ENCODE measurements at regions not wholly inside any gene's neighbourhood (a gene's known extent, or its start where the extent isn't known, plus 50 kb on each side); places are given as distances from the start of the nearest gene placed in this dataset.

DNA sequence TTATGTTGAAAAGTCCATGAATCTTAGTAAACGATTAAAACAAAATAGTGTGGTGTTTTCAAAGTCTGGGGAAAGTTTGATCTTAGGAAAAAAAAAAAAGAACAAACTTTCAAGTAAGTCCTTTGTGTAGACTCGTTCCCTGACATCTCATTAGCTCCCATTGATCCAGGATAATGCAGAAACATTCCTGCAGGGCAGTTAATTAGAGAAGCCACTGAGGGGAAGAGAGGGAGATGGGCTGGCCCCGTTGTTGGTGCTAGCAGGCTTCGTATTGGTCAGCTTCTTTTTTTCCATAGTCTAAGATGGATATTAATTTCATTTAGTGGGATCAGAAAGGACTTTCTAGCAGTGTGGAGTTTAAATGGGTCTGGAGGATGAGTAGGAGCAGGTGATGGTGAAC lies 340.2 kb downstream of the DRD1 start:
- no peaks in the 10 kb centered on the region for H4K20me1 ChIP-seq (ENCODE audit: insufficient read depth, low read length, poor library complexity, severe bottlenecking)
- no peak for TF ChIP-seq CTCF (conservative IDR thresholded peaks at IDR 0.05; ENCODE audit: low read length)
- TF ChIP-seq EZH2phosphoT487 (IDR thresholded peaks at IDR 0.05; ENCODE audit: borderline replicate concordance): no peak
- no peaks in the 10 kb centered on the region for H3K27me3 ChIP-seq (ENCODE audit: insufficient read depth, low read length, poor library complexity, severe bottlenecking)
- H2AFZ ChIP-seq (ENCODE audit: low read length): no peak overlapping the region
- no peak overlapping the region for H3K9ac ChIP-seq (ENCODE audit: low read depth, low read length, poor library complexity, severe bottlenecking)
- no peaks in the 10 kb centered on the region for H3K9me3 ChIP-seq (ENCODE audit: insufficient read depth, low read depth, low read length)
- H3K36me3 ChIP-seq (ENCODE audit: insufficient read depth, low read length): no peaks in the 10 kb centered on the region
- H3K9me2 ChIP-seq (replicated peaks; ENCODE audit: low read depth, low read length): no peaks in the 10 kb centered on the region
- H3K4me3 ChIP-seq (ENCODE audit: low read length, poor library complexity, severe bottlenecking): no peak overlapping the region
- H3F3A ChIP-seq (ENCODE audit: low read depth): no peaks in the 10 kb centered on the region
- no peaks in the 10 kb centered on the region for H3K4me1 ChIP-seq (ENCODE audit: insufficient read depth, low read length, poor library complexity, severe bottlenecking)
- H3K4me2 ChIP-seq (ENCODE audit: low read depth, low read length, poor library complexity, severe bottlenecking): no peak overlapping the region
- H3K79me2 ChIP-seq (ENCODE audit: insufficient read depth, low read length): no peaks in the 10 kb centered on the region

DNA sequence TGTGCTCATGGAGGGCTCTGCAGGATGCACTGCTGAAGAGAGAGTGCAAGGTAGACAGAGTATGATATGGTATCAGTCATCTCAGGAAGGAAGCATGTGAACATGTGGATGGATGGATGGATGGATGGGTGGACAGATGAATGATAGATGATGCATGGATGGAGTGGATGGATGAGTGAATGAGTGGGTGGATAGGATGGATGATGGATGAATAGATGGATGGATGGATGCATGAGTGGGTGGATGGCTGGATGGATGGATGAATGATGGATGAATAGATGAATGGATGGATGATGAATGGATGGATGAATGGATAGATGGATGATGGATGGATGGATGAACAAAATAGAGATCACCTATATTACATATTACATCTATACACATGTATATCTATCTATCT lies 341.3 kb downstream of the DRD1 start:
- no peak overlapping the region for H3K4me2 ChIP-seq (ENCODE audit: low read depth, low read length, poor library complexity, severe bottlenecking)
- no peaks in the 10 kb centered on the region for H3K9me2 ChIP-seq (replicated peaks; ENCODE audit: low read depth, low read length)
- H3F3A ChIP-seq (ENCODE audit: low read depth): no peaks in the 10 kb centered on the region
- H3K4me3 ChIP-seq (ENCODE audit: low read length, poor library complexity, severe bottlenecking): no peak overlapping the region
- no peak overlapping the region for H3K9ac ChIP-seq (ENCODE audit: low read depth, low read length, poor library complexity, severe bottlenecking)
- no peaks in the 10 kb centered on the region for H3K4me1 ChIP-seq (ENCODE audit: insufficient read depth, low read length, poor library complexity, severe bottlenecking)
- no peak overlapping the region for H2AFZ ChIP-seq (ENCODE audit: low read length)
- H3K9me3 ChIP-seq (ENCODE audit: insufficient read depth, low read depth, low read length): no peaks in the 10 kb centered on the region
- H4K20me1 ChIP-seq (ENCODE audit: insufficient read depth, low read length, poor library complexity, severe bottlenecking): no peaks in the 10 kb centered on the region
- H3K79me2 ChIP-seq (ENCODE audit: insufficient read depth, low read length): no peaks in the 10 kb centered on the region
- no peaks in the 10 kb centered on the region for H3K36me3 ChIP-seq (ENCODE audit: insufficient read depth, low read length)
- TF ChIP-seq CTCF (conservative IDR thresholded peaks at IDR 0.05; ENCODE audit: low read length) (no peak), EZH2phosphoT487 (IDR thresholded peaks at IDR 0.05; ENCODE audit: borderline replicate concordance) (no peak)
- H3K27me3 ChIP-seq (ENCODE audit: insufficient read depth, low read length, poor library complexity, severe bottlenecking): no peaks in the 10 kb centered on the region

GRCh38 chr5:175098301-175098700 lies 345.7 kb downstream of the DRD1 start:
- Histone ChIP-seq H3K4me3 (ENCODE audit: low read length, poor library complexity, severe bottlenecking) (no peak overlapping the region), H2AFZ (ENCODE audit: low read length) (no peak overlapping the region), H3K4me1 (ENCODE audit: insufficient read depth, low read length, poor library complexity, severe bottlenecking) (no peaks in the 10 kb centered on the region), H3K9me2 (replicated peaks; ENCODE audit: low read depth, low read length) (no peaks in the 10 kb centered on the region), H3K9me3 (ENCODE audit: insufficient read depth, low read depth, low read length) (no peaks in the 10 kb centered on the region), H3K27me3 (ENCODE audit: insufficient read depth, low read length, poor library complexity, severe bottlenecking) (no peaks in the 10 kb centered on the region), H3K79me2 (ENCODE audit: insufficient read depth, low read length) (no peaks in the 10 kb centered on the region), H4K20me1 (ENCODE audit: insufficient read depth, low read length, poor library complexity, severe bottlenecking) (no peaks in the 10 kb centered on the region), H3F3A (ENCODE audit: low read depth) (no peaks in the 10 kb centered on the region), H3K4me2 (ENCODE audit: low read depth, low read length, poor library complexity, severe bottlenecking) (no peak overlapping the region), H3K9ac (ENCODE audit: low read depth, low read length, poor library complexity, severe bottlenecking) (no peak overlapping the region), H3K36me3 (ENCODE audit: insufficient read depth, low read length) (no peaks in the 10 kb centered on the region)
- TF ChIP-seq CTCF (conservative IDR thresholded peaks at IDR 0.05; ENCODE audit: low read length) (no peak), EZH2phosphoT487 (IDR thresholded peaks at IDR 0.05; ENCODE audit: borderline replicate concordance) (no peak)
